EH (cell line): ENCODE measurements at regions not wholly inside any gene's neighbourhood (a gene's known extent, or its start where the extent isn't known, plus 50 kb on each side); places are given as distances from the start of the nearest gene placed in this dataset.

Source experiments
- DNase-seq: peaks from one replicate; pipeline ENCODE4 v3.0.0-alpha.2; 2015; ENCODE audit warnings: low read depth

- DNase-seq: no peak
Observed at GRCh38 chr6:134525190-134525868, 207.4 kb upstream of the SGK1 start.

GRCh38 chr6:134523903-134524650 is 206.2 kb upstream of the SGK1 start:
- DNase-seq: no peak

GRCh38 chr6:134523051-134523450 is 205.1 kb upstream of the SGK1 start:
- DNase-seq: no peak

- no peak for DNase-seq
Observed at GRCh38 chr6:134521116-134521501, 203.2 kb upstream of the SGK1 start.

- DNase-seq: no peak
Observed at GRCh38 chr6:134520181-134521115, 202.5 kb upstream of the SGK1 start.

- peak; percentile 44 for DNase-seq
Observed at GRCh38 chr6:134519465-134519864, 201.6 kb upstream of the SGK1 start.

- no peak for DNase-seq
Observed at GRCh38 chr6:134517868-134518267, 200.0 kb upstream of the SGK1 start.

GRCh38 chr6:134517145-134517658 is 199.3 kb upstream of the SGK1 start:
- peak; percentile 70 for DNase-seq

- DNase-seq: no peak
Observed at GRCh38 chr6:134516582-134516981, 198.7 kb upstream of the SGK1 start.

GRCh38 chr6:134515986-134516385 is 198.1 kb upstream of the SGK1 start:
- no peak for DNase-seq

- DNase-seq: peak; percentile 12
Observed at GRCh38 chr6:134512981-134513391, 195.1 kb upstream of the SGK1 start.

- DNase-seq: no peak
Observed at GRCh38 chr6:134511984-134512683, 194.2 kb upstream of the SGK1 start.

- no peak for DNase-seq
Observed at GRCh38 chr6:134510920-134511319, 193.0 kb upstream of the SGK1 start.

- DNase-seq: no peak
Observed at GRCh38 chr6:134510142-134510541, 192.2 kb upstream of the SGK1 start.

- no peak for DNase-seq
Observed at GRCh38 chr6:134508862-134509498, 191.1 kb upstream of the SGK1 start.

GRCh38 chr6:134506162-134506561 is 188.2 kb upstream of the SGK1 start:
- no peak for DNase-seq

GRCh38 chr6:134503585-134504281 is 185.8 kb upstream of the SGK1 start:
- DNase-seq: peak; percentile 47

GRCh38 chr6:134502614-134503549 is 185.0 kb upstream of the SGK1 start:
- DNase-seq: no peak

GRCh38 chr6:134495890-134496248 is 178.0 kb upstream of the SGK1 start:
- no peak for DNase-seq
